A673 (cell line): ENCODE measurements at regions not wholly inside any gene's neighbourhood (a gene's known extent, or its start where the extent isn't known, plus 50 kb on each side); places are given as distances from the start of the nearest gene placed in this dataset.

ENCODE experiments used
- BruUV-seq: library from RNA; stranded (reverse); fragments of 400-500 nt; replicated peaks from 2 replicates; lab custom pipeline; 2021; lab: Mats Ljungman, UMichigan
- CTCF ChIA-PET: fragments of 300-600 bp; sonication (Branson Sonifier 250); formaldehyde crosslinking; loops from one replicate; lab custom pipeline; 2022; ENCODE audit warnings: antibody characterized with exemption; lab: Charles Lee
- POLR2A ChIA-PET: fragments of 300-600 bp; sonication (Branson Sonifier 250); formaldehyde crosslinking; loops from one replicate; lab custom pipeline; 2022; ENCODE audit warnings: antibody characterized with exemption; ENCODE audit not compliant: low non-redundant PET; lab: Charles Lee
- DNase-seq: peaks from one replicate; pipeline ENCODE4 v3.0.0-alpha.2; 2015; ENCODE audit warnings: low spot score
- H3K27ac ChIP-seq: fragments of 200-600 bp; sonication (generic); 2 replicates; pipeline ENCODE4 v1.5.1; 2016; ENCODE audit warnings: mixed run types, low read depth, mild to moderate bottlenecking, mixed read lengths, antibody characterized with exemption, low read length; ENCODE audit not compliant: poor library complexity, severe bottlenecking
- H3K27me3 ChIP-seq: fragments of 200-600 bp; sonication (generic); replicated peaks from 2 replicates; pipeline ENCODE4 v1.6.1; 2017; ENCODE audit warnings: mixed run types, low read depth, mild to moderate bottlenecking, mixed read lengths, antibody characterized with exemption, low read length; ENCODE audit not compliant: insufficient read depth, poor library complexity
- H3K36me3 ChIP-seq: fragments of 200-600 bp; sonication (generic); 2 replicates; pipeline ENCODE4 v1.6.1; 2016; ENCODE audit warnings: mixed run types, mild to moderate bottlenecking, mixed read lengths, antibody characterized with exemption, low read length; ENCODE audit not compliant: insufficient read depth, poor library complexity, severe bottlenecking
- H3K4me1 ChIP-seq: fragments of 200-600 bp; sonication (generic); 2 replicates; pipeline ENCODE4 v1.6.1; 2017; ENCODE audit warnings: mixed run types, mild to moderate bottlenecking, mixed read lengths, antibody characterized with exemption, low read length; ENCODE audit not compliant: insufficient read depth, poor library complexity, severe bottlenecking
- H3K4me3 ChIP-seq: fragments of 200-600 bp; sonication (generic); 2 replicates; pipeline ENCODE4 v1.5.1; 2016; ENCODE audit warnings: low read depth, mixed run types, mild to moderate bottlenecking, mixed read lengths, low read length; ENCODE audit not compliant: poor library complexity, severe bottlenecking
- H3K9me3 ChIP-seq: fragments of 200-600 bp; sonication (generic); 2 replicates; pipeline ENCODE4 v1.6.1; 2016; ENCODE audit warnings: mixed run types, low read depth, mild to moderate bottlenecking, mixed read lengths, antibody characterized with exemption, low read length; ENCODE audit not compliant: poor library complexity, severe bottlenecking
- CTCF ChIP-seq: fragments of 300-800, 200-600 bp; sonication (generic); conservative IDR thresholded peaks from 2 replicates; pipeline ENCODE4 v1.5.1; 2017; ENCODE audit warnings: low read depth, mild to moderate bottlenecking, antibody characterized with exemption, low read length, moderate library complexity, mixed read lengths
- EZH2 ChIP-seq: fragments of 200-600 bp; sonication (generic); IDR thresholded peaks from 2 replicates; pipeline ENCODE4 v1.6.1; 2017; ENCODE audit warnings: borderline replicate concordance, low read depth, mild to moderate bottlenecking, mixed read lengths, antibody characterized with exemption, low read length; ENCODE audit not compliant: poor library complexity, severe bottlenecking
- intact Hi-C: fragments of 100-400 bp; cut with micrococcal nuclease; formaldehyde crosslinking; loops from one replicate; pipeline ENCODE4 v1.10.0; 2022; ENCODE audit not compliant: unreplicated experiment

DNA sequence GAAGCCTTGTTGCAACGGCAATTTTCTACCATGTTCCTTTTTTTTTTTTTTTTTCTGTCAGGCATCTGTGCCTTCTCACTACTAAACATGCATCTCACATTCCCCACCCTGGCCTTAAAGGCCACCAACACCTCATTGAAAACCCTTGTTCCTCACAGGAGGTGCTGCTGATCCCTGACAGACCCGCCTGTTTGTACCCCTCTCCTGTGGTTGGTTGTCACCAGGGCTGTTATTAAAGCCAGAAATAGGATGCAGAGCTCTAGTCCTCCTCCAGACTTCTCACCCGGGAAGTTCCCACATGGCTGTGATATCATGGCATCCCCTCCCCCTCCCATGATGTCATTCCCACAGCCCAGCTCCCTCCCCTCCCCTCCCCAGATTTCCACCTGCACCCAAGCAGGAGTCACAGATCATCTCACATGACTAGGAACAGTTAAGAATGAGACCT, 302.8 kb upstream of the NCAM1 start:
- POLR2A ChIA-PET, result no interaction called here
- intact Hi-C loops, result no loop called here
- H3K9me3 ChIP-seq, result no peaks in the 10 kb centered on the region
- TF ChIP-seq EZH2, result no peak
- TF ChIP-seq CTCF, result no peak
- no TSS peak for BruUV-seq
- peaks cover 7% of the 10 kb centered on the region for H3K4me1 ChIP-seq
- CTCF ChIA-PET, result no interaction called here
- no peaks in the 10 kb centered on the region for H3K27me3 ChIP-seq
- H3K27ac ChIP-seq, result no peak overlapping the region
- H3K36me3 ChIP-seq, result no peaks in the 10 kb centered on the region
- H3K4me3 ChIP-seq, result no peak overlapping the region
- DNase-seq, result no peak

- Histone ChIP-seq H3K27ac (no peak overlapping the region), H3K4me3 (no peak overlapping the region), H3K27me3 (no peaks in the 10 kb centered on the region), H3K36me3 (no peaks in the 10 kb centered on the region), H3K9me3 (no peaks in the 10 kb centered on the region), H3K4me1 (peaks cover 7% of the 10 kb centered on the region)
- intact Hi-C loops, result no loop called here
- ChIA-PET CTCF (no interaction called here), POLR2A (no interaction called here)
- DNase-seq, result no peak
- no peak for TF ChIP-seq EZH2
- no peak for TF ChIP-seq CTCF
- no TSS peak for BruUV-seq
Measured at GRCh38 chr11:112661146-112661545, 300.1 kb upstream of the NCAM1 start.

DNA sequence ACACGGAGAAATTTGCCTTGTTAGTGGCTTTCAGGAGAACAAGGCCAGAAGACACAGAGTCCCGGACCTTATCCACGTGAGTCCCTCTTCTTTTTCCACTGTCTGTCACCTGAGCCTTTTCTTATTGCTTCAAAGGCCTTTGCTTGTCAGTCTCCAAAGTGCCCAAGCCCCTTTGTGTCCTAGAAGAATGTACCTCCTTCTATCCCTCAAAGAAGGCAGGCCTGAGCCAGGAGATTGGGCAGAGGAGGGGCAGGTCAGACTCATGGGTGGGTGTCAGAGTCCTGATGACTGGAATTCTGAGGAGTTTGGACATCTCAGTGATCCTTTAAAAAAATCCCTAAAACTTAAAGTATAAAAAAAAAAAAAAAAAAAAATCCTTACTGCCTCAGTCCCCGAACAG, 299.6 kb upstream of the NCAM1 start:
- H3K27me3 ChIP-seq, result no peaks in the 10 kb centered on the region
- POLR2A ChIA-PET, result no interaction called here
- no peaks in the 10 kb centered on the region for H3K36me3 ChIP-seq
- DNase-seq, result no peak
- no TSS peak for BruUV-seq
- intact Hi-C loops, result no loop called here
- H3K4me3 ChIP-seq, result no peak overlapping the region
- H3K4me1 ChIP-seq, result peaks cover 7% of the 10 kb centered on the region
- H3K27ac ChIP-seq, result no peak overlapping the region
- no peaks in the 10 kb centered on the region for H3K9me3 ChIP-seq
- CTCF ChIA-PET, result no interaction called here
- TF ChIP-seq EZH2 (no peak), CTCF (no peak)
